ENCODE measurements at regions not wholly inside any gene's neighbourhood (a gene's known extent, or its start where the extent isn't known, plus 50 kb on each side); places are given as distances from the start of the nearest gene placed in this dataset.

DNA sequence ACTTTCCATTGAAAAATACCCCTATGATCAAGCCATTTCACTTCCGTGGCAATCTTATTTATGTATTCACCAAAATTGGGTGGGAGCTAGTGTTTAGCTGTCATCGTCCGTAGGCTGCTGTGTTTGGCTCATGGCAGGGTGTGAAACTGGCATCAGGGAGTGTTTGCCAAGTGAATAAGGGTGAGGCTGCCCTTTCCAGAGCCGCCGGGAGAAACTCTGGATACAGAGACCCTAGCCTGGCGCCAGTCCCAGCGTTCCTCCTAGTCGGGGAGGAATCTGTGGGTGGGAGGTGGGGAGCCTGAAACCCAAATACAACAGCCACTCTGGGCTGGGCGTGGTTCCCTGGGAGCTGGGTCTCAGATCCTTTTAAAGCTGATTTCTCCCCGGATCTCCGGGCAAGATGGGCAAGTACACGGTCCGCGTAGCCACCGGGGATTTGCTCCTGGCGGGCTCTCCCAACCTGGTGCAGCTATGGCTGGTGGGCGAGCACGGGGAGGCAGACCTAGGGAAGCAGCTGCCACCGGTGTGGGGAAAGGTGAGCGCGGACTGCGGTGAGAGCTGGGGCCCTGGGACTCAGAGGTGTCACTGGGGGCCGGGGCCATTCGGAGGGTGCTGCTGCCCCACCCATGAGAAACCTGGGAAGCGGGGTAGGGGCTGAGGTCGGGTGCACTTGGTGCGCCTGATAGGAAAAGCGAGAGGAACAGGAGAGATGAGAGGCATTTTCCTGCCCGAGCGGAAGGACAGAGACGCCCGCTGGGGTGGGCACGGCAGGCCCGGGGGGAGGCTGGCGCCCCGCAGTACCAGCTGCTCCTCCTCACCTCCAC, 62.1 kb upstream of the TEKT1 start:
- 37 to 41% methylated on average over 18 to 36 of the region's 36 CpGs for WGBS, 2 experiments (ENCODE audit: insufficient coverage in 1 of 2, insufficient read length in 1 of 2)
- H3K27ac ChIP-seq (ENCODE audit: low read depth, low read length) = no peak overlapping the region
- peaks cover 37% of the 10 kb centered on the region for H3K27me3 Mint-ChIP-seq (ENCODE audit: insufficient read depth)
- H3K4me3 ChIP-seq (ENCODE audit: low read length) = peak overlapping the region; percentile 75
- no peak overlapping the region for H3K9ac ChIP-seq (ENCODE audit: extremely low read depth, low read length, poor library complexity, severe bottlenecking)
- peaks cover 19% of the 10 kb centered on the region for H3K36me3 Mint-ChIP-seq (ENCODE audit: low read depth)
- H3K4me1 ChIP-seq (ENCODE audit: control insufficient read depth, insufficient read depth, low read length) = no peaks in the 10 kb centered on the region
- H3K4me3 Mint-ChIP-seq = peak overlapping the region; percentile 62
- no peaks in the 10 kb centered on the region for H3K4me1 Mint-ChIP-seq
- no peaks in the 10 kb centered on the region for H3K9me3 ChIP-seq (ENCODE audit: control insufficient read depth, low read length)
- H3K27ac Mint-ChIP-seq = no peak overlapping the region
- no peaks in the 10 kb centered on the region for H3K9me3 Mint-ChIP-seq
- H3K36me3 ChIP-seq (ENCODE audit: control insufficient read depth, insufficient read depth, low read length) = no peaks in the 10 kb centered on the region
- H3K27me3 ChIP-seq (ENCODE audit: control insufficient read depth, insufficient read depth, low read length, poor library complexity, severe bottlenecking) = peaks cover 98% of the 10 kb centered on the region
- DNase-seq = peak; percentile 70
- TF ChIP-seq, protein P1, sequence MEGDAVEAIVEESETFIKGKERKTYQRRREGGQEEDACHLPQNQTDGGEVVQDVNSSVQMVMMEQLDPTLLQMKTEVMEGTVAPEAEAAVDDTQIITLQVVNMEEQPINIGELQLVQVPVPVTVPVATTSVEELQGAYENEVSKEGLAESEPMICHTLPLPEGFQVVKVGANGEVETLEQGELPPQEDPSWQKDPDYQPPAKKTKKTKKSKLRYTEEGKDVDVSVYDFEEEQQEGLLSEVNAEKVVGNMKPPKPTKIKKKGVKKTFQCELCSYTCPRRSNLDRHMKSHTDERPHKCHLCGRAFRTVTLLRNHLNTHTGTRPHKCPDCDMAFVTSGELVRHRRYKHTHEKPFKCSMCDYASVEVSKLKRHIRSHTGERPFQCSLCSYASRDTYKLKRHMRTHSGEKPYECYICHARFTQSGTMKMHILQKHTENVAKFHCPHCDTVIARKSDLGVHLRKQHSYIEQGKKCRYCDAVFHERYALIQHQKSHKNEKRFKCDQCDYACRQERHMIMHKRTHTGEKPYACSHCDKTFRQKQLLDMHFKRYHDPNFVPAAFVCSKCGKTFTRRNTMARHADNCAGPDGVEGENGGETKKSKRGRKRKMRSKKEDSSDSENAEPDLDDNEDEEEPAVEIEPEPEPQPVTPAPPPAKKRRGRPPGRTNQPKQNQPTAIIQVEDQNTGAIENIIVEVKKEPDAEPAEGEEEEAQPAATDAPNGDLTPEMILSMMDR (conservative IDR thresholded peaks at IDR 0.05) = no peak

DNA sequence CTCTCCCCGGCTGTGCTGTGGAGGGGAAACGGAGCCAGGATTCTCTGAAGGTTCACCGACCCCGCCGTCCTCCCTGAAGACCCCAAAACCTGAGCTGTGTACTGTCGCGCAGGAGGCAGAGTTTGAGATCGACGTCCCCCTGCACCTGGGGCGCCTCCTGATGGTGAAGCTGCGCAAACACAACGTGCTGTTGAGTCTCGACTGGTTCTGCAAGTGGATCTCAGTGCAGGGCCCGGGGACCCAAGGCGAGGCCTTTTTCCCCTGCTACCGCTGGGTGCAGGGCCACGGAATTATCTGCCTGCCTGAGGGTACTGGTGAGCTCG, 62.6 kb upstream of the TEKT1 start:
- Mint-ChIP-seq H3K27ac (no peak overlapping the region), H3K4me3 (peak overlapping the region; percentile 62), H3K36me3 (ENCODE audit: low read depth) (peaks cover 25% of the 10 kb centered on the region), H3K9me3 (no peaks in the 10 kb centered on the region), H3K27me3 (ENCODE audit: insufficient read depth) (peaks cover 37% of the 10 kb centered on the region), H3K4me1 (no peaks in the 10 kb centered on the region)
- 13 to 16% methylated on average over 5 to 18 of the region's 18 CpGs for WGBS, 2 experiments (ENCODE audit: insufficient coverage in 1 of 2, insufficient read length in 1 of 2)
- Histone ChIP-seq H3K9ac (ENCODE audit: extremely low read depth, low read length, poor library complexity, severe bottlenecking) (no peak overlapping the region), H3K36me3 (ENCODE audit: control insufficient read depth, insufficient read depth, low read length) (no peaks in the 10 kb centered on the region), H3K9me3 (ENCODE audit: control insufficient read depth, low read length) (no peaks in the 10 kb centered on the region), H3K4me3 (ENCODE audit: low read length) (peak overlapping the region; percentile 75), H3K27ac (ENCODE audit: low read depth, low read length) (no peak overlapping the region), H3K4me1 (ENCODE audit: control insufficient read depth, insufficient read depth, low read length) (no peaks in the 10 kb centered on the region), H3K27me3 (ENCODE audit: control insufficient read depth, insufficient read depth, low read length, poor library complexity, severe bottlenecking) (peaks cover 96% of the 10 kb centered on the region)
- DNase-seq = peak; percentile 93
- TF ChIP-seq, protein P1 (conservative IDR thresholded peaks at IDR 0.05) = peak; percentile 91

- Mint-ChIP-seq H3K9me3 (no peaks in the 10 kb centered on the region), H3K4me3 (no peak overlapping the region), H3K27me3 (ENCODE audit: insufficient read depth) (no peaks in the 10 kb centered on the region), H3K27ac (no peak overlapping the region), H3K4me1 (no peaks in the 10 kb centered on the region), H3K36me3 (ENCODE audit: low read depth) (peaks cover 36% of the 10 kb centered on the region)
- WGBS, 2 experiments (ENCODE audit: insufficient coverage in 1 of 2, insufficient read length in 1 of 2) = 93% methylated on average over 2 of the region's 3 CpGs; no CpG with 5 or more reads in 1 of the 2 experiments
- H3K4me1 ChIP-seq (ENCODE audit: control insufficient read depth, insufficient read depth, low read length) = no peaks in the 10 kb centered on the region
- TF ChIP-seq, protein P1 (conservative IDR thresholded peaks at IDR 0.05) = no peak
- H3K9me3 ChIP-seq (ENCODE audit: control insufficient read depth, low read length) = no peaks in the 10 kb centered on the region
- H3K36me3 ChIP-seq (ENCODE audit: control insufficient read depth, insufficient read depth, low read length) = no peaks in the 10 kb centered on the region
- H3K4me3 ChIP-seq (ENCODE audit: low read length) = no peak overlapping the region
- no peak overlapping the region for H3K27ac ChIP-seq (ENCODE audit: low read depth, low read length)
- no peak overlapping the region for H3K9ac ChIP-seq (ENCODE audit: extremely low read depth, low read length, poor library complexity, severe bottlenecking)
- peaks cover 32% of the 10 kb centered on the region for H3K27me3 ChIP-seq (ENCODE audit: control insufficient read depth, insufficient read depth, low read length, poor library complexity, severe bottlenecking)
- no peak for DNase-seq
Observed at GRCh38 chr17:6901086-6901485, 69.6 kb upstream of the TEKT1 start.

Measured in endodermal cell (in vitro differentiated cells).